HG03045 (cell line): ENCODE measurements at regions not wholly inside any gene's neighbourhood (a gene's known extent, or its start where the extent isn't known, plus 50 kb on each side); places are given as distances from the start of the nearest gene placed in this dataset.

Source experiments
- ATAC-seq: cut with Tn5 transposase; IDR thresholded peaks from one replicate; pipeline ENCODE4 v1.9.1; 2021; ENCODE audit warnings: mild to moderate bottlenecking, moderate library complexity; ENCODE audit not compliant: unreplicated experiment

DNA sequence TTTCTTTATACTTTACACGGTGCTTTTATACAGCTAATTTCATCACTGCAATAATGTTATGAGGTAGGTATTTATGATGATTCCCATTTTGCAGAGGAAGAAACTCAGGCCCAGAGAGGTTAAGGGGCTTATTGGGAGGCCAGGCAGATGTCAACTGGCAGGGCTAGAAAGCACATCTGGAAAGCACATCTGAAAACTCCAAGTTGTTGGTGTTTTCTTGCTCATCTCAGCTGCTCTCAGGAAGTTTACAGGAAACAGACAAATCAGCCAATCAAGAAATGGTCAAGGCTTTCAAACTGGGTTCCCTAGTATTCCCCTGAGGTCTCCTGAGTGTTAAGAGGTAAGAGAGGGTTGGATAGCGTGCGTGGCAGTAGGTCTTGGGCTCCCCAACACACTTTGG lies 124.1 kb upstream of the MED13L start:
- ATAC-seq, result no peak

DNA sequence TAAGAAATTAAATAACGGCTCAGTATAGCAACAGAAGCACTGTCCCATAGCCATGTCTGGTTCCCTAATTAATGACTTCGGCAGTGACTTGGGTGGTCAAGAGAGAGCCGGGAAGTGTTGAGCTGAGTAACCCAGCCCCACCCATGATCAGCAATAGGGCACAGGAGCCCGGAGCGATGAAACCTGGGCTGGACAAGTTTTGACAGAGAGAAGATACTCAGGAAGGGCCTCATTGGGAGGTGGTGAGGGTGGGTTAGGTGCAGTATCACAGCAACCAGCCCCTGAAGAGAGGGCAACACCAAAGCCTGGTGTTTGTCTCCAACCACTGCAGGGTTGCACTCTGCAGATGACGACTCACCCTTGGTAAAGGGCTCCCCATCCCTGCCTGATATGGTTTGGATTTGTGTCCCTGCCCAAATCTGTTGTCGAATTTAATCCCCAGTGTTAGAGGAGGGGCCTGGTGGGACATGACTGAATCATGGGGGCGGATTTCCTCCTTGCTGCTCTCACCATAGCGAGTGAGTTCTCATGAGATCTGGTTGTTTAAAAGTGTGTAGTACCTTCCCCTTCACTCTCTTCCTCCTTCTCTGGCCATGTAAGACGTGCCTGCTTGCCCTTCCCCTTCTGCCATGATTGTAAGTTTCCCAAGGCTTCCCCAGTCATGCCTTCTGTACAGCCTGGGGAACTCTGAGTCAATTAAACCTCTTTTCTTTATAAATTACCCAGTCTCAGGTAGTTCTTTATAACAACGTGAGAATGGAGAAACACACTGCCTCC lies 124.9 kb upstream of the MED13L start:
- ATAC-seq, result no peak

DNA sequence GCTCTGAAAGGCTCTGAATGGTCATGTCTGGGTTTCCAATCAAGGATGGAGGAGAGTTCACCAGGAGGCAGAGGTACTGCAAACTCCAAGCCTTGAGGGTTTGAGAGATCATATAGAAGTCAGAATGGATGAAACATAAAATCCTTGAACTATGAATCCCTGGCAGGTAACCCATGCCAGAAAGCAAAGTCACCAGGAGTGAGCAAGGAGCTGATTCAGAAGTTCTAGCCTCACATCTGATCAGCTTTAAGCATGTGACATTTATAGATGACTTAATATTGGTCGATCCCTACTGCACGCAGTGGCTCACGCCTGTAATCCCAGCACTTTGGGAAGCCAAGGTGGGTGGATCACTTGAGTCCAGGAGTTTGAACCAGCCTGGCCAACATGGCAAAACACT lies 126.1 kb upstream of the MED13L start:
- no peak for ATAC-seq

DNA sequence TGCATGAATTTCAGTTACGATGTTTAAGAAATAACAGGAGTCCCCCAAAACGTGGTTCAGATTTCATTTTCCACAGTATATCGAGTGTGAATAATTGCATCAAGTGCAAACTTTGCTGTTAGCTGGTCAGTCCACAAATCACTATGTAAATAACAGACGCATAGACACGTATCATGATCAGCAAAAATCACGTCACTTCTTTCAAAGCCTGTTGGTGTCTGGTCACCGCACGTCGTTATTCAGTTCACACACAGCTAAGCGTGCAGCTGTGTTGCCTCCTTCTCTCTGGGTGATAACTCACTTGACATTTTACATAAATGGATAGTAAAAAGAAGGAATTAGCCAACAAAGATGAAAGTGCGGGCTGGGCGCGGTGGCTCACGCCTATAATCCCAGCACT lies 126.8 kb upstream of the MED13L start:
- ATAC-seq, result no peak

DNA sequence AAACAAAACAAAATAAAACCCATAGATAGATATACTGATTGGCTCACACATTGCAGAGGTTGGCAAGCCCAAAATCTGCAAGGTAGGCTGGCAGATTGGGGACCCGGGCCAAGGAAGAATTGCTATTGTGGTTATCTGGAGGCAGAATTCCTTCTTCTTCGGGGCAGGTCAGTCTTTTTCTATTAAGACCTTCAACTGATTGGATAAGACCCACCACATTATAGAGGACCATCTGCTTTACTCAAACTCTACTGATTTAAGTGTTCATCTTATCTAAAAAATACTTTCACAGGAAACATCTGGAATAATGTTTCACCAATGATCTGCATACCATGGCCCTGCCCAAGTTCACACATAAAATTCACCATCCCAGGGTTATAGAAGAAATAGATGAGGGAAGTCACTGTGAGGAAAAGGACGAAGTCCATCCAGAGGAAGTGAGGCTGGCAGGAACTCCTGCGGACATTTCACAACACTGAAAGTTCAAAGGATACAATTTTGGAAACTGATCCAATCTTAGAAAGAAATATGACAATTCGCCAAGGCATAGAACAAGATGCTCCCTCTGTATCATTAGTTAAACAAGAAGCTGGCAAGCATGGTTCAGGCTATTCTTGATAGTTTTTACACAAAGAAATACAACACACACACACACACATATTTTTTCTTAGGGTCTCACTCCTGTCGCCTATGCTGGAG lies 127.6 kb upstream of the MED13L start:
- no peak for ATAC-seq

DNA sequence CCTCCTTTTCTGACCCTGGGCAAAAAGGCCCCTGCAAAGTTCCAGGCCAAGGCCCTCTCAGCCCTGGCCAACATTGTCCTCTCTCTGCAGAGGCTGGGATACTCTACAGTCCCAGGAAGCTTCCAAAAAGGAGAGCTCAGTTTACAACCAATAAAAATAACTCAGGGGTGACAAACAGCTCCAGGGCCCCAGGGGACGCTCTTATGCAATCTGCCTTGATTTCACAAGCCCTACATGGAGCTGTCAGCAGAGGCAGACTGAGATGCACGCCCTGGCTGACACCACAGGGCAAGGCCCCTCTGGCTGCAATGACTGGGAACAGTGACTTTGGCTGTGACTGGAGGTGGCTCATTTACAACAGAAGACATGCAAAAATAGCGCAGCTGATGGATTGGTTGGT lies 129.0 kb upstream of the MED13L start:
- no peak for ATAC-seq

DNA sequence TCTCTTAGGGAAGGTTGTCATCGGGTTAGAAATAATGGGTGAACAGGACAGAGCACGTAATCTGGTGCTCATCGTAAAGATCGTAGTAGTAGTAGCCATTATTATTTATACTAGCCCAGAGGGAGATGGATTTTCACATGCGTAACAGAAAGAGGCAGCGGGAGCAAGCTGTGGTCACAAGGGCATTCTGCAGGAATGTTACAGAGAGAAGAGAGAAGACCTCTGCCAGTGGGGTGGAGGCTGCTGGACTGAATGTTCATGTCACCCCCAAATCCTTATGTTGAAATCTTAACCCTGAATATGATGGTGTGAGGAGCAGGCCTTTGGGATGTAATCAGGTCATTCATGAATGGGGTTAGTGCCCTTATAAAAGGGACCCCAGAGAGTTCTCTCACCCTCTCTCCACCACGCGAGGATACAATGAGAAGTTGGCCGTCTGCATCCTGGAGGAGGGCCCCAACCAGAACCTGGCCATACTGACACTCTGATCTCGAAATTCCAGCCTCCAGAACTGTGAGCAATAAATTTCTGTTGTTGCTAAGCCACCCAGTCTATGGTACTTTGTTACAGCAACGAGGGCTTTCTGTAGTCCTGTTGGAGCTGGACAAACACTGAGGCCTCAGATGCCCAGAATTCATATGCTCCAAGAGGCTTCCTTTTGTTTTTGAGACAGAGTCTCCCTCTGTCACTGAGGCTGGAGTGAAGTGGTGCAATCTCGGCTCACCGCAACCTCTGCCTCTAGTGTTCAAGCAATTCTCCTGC lies 131.2 kb upstream of the MED13L start:
- ATAC-seq, result no peak

DNA sequence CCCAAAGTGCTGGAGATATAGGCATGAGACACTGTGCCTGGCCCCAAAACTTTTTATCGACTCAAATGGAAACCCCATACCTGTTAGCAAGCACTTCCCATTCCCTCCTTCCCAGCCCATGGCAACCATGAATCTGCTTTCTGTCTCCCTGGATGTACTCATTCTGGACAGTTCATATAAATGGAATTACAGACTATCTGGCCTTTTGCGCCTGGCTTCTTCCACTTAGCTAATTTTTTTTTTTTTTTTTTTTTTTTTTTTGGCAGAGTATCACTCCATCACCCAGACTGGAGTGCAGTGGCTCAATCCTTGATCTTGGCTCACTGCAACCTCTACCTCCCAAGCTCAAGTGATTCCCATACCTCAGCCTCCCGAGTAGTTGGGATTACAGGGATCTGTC lies 134.5 kb upstream of the MED13L start:
- no peak for ATAC-seq

DNA sequence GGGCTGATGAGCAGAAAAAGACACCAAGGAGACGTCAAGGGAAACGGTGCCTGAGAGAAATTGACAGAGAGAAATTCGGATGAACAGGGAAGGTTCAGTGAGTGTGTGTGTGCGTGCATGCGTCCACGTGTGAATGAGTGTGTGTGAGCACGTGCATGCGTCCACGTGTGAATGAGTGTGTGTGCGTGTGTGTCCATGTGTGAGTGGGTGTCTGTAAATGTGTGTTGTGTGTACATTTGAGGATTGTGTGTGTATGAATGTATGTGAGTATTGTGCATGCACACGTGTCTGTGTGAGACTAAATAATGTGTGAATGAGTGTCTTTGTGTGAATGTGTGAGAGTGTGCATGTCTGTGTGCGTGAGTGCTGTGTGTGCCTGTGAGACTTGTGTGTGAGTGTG lies 137.4 kb upstream of the MED13L start:
- no peak for ATAC-seq

DNA sequence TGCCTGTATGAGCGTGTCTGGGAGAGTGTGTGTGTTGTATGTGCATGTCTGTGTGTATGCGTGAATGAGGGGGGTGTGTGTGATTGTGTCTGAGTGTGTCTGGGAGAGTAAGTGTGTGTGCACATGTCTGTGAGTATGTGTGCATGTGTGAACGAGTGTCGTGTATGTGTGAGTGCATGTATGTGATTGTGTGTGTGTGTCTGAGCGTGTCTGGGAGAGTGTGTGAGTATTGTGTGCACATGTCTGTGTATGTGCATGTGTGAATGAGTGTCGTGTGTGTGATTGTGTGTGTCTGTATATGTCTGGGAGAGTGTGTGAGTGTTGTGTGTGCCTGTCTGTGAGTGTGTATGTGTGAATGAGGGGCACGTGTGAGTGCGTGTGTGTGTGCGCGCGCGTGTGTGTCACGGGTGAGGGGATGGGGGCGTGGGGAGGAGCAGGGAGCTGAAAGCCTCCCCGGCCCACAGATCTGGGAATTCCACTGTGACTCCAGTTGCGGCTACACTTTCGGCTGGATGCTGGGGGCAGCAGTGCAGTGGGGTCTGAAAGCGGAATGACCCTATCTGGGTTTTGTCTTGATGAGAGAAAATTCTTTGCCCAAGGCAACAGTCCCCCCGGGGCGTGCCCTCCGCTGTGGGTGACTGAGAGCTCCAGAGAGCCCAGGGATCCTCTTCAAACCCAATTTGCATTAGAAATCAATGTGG lies 138.1 kb upstream of the MED13L start:
- no peak for ATAC-seq

DNA sequence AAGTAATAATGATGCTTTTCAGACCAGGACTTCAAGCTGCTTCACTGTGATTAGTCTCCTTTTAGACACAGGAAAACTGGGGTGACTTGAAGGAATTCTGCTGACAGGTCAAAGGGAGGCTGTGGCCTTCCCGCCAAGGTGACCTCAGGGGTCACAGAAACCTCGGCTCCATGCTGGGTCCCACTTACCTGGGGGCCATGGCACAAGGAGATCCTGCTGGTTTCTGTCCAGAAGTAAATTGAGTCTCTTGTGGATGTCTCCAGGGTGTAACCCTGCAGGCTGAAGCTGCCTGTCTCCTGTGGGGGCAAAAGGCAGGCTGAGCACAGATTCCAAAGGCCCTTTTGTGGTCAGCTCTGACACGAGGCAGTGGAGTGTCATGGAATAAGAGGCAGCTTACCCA lies 138.7 kb upstream of the MED13L start:
- no peak for ATAC-seq

DNA sequence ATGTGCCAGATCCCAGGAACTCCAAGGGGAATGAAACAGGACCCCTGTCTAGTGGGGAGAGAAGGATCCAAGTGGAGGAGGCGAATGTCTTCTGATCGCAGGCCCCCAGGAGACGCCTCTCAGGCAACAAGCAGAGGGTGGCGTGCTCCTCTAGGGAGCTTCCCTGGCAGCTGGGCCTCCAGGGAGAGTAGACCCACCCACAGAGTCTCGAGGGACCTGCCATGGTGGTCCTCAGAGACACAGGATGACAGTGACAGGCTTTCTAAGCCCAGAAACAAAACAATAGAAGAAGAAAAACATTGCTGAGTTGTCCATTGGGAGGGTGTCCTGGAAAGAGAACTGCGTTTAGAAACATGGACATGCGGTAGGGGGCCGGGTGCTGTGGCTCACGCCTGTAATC lies 140.6 kb upstream of the MAP1LC3B2 start:
- ATAC-seq, result no peak

DNA sequence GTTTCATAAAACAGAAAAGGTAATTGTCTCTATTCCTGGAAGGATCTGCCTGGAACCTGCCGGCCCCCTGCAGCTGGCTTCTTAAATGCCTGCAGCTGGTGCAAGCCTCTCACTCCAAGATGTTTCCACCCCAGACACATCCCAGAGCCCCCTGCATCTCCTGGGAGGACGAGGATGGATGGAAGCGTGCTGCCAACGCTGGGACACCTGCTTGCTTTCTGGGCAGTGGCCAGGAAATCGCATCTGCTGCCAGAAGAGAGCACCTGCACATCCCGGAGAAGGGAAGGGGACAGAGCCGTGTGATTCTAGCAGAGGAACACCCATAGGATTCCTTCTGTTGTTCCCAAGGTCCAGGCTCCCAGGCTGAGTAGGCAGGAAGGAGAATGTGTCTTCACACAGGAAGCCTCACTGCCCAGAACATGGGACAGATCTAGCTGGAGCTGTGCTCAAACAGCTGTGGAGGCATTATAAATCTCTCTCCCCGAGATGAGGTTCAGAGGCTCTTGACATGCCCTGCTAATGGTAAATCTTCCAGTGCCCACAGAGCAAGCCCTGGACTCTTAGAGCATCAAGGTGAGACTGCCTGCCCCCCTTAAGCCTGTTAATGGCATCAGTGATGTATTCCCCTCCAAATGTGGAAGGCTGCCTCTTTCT lies 138.8 kb upstream of the MAP1LC3B2 start:
- ATAC-seq, result no peak

DNA sequence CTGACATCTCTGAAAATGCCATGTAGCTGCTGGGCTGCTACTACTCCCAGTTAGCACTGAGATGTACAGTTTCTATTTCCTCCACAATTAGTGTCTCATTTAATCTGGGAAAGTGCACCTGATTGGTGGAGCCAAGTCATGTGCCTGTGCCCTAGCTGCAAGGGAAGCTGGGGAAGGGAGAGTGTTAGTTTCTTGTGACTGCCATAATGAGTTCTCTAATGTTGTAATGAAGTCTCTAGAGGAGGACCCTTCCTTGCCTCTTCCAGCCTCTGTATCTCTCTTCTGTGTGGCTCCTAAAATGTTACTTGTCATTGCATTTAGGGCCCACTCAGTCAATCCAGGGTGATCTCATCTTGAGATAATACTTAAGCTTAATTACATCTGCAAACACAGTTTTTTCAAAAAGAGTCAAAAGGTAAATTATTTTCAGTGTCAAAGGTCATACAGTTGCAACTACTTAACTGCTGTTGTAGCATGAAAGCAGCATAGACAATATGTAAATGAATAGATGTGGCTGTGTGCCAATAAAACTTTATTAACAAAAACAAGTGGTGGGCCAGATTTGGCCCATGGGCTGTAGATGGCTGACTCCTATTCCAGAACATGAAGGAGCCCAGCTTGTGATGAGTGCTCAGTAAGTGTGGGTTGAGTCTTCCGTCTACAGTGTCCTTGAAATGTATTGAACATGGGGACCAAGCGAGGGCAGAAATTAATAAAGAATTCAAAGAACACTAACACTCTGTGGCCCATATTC lies 137.2 kb upstream of the MAP1LC3B2 start:
- ATAC-seq, result no peak

DNA sequence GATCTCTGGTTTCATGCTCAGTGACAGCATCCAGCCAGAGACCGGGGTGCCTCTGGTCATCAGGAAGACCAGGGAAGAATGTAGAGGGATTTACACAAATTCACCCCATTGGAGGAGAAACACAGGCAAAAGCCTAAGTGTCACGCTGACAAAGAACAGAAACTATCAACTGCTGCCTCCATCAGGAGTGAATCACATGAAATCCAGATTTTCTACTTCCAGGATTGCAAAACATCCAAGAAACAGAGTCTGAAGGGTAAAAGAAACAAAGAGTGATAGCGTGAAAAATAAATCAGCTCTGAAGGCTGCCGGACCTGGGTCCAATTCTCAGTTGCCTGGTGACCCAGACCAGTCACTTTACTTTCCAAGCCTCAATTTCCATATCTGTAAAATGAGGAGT lies 136.1 kb upstream of the MAP1LC3B2 start:
- no peak for ATAC-seq

DNA sequence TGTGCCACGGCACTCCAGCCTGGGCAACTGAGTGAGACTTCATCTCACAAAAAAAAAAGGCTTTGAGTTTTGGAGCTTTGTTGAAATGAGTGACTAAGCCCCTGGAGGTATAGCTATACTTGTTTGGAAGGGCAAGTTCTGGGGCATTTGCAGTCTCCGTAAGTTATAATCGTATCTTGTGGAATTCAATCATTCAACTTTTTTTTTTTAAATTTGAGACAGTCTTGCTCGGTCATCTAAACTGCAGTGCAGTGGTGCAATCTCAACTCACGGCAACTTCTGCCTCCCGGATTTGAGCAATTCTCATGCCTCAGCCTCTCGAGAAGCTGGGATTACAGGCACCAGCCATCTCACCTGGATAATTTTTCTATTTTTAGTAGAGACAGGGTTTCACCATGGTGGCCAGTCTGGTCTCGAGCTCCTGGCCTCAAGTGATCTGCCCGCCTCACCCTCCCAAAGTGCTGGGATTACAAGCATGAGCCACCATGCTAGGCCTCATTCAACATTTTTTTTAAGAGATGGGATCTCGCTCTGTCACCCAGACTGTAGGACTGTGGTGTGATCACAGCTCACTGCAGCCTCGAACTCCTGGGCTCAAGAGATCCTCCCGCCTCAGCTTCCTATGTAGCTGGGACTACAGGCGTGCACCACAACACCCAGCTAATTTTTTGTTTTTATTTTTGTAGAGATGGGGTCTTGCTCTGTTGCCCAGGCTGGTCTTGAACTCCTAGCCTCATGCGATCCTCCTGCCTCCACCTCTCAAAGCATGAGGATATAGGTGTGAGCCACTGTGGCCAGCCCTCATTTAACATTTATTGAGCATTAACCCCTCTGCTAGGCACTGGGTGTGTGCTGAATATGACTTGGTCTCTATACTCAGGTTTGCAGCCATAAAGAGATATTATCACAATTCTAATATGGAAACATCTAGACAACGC lies 133.7 kb upstream of the MAP1LC3B2 start:
- ATAC-seq, result no peak

DNA sequence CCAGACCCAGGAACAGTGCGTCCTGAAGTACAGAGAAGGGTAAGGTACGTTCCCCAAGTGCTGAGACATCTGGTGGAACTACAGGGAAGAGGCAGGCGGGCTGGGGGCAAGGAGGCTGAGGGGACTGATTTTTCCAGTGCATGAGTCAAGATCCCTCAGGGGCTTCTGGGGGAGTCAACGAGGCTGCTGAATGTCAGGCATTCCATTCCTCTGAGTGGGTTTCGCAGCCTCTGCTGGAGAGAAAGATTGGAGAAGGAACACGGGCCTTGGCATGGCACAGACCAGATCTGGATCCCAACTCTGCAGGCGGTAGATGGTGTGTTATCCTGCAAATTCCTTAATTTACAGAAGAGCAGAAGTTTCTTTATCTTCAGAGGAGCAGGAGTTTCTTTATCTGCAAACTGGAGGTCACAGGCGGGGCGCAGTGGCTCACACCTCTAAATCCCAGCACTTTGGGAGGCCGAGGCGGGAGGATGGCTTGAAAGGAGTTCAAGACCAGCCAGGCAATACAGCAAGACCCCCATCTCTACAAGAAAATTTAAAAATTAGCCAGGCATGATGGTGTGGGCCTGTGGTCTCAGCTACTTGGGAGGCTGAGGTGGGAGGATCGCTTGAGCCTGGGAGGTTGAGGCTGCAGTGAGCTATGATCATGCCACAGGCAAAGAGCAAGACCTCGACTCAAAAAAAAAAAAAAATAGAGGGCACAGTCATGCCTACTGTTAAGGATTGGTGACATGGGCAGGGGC lies 132.6 kb upstream of the MAP1LC3B2 start:
- no peak for ATAC-seq

DNA sequence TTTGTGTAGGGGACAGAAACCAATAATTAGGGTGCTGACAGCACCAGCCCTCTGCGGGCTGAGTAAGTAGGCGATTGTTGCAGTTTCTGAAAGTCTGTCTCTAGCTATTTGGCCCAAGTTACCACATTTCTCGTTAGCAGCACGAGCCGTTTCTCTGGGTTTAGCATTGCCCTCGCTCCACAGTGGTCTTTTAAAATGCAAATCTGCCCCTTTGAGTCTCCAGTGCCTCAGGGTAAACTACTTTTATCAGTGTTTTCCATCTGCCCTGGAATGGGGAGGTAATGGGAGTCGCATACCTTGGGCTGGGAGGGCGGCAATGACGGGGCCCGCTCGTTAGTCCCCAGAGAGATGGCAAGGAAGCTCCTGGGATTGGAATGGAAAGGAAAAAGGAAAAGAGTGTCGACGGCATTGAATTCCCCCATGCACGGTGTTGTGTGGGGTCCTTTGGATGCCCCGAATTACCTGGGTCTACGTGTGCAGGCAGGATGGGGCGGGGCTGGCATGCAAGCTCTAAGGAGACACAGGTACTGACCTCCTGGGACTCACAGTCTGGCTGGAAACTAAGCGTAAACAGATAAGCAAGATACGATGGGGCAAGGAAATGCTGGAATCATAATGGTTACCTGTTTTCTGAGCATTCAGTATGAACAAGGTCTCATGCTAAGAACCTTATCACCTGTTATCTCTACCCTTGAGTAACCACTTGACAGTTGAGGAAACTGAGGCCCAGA lies 131.8 kb upstream of the MAP1LC3B2 start:
- no peak for ATAC-seq
